Activated CD8-positive, alpha-beta T cell treated with anti-CD3 and anti-CD28 coated beads for 36 hours (primary cell): ENCODE measurements at regions not wholly inside any gene's neighbourhood (a gene's known extent, or its start where the extent isn't known, plus 50 kb on each side); places are given as distances from the start of the nearest gene placed in this dataset.
"Not testable (repeated sequence)": the region's sequence is repeated elsewhere in the genome, so short reads cannot be mapped to it uniquely, and the experiment has no call there.

ENCODE experiments used
- ATAC-seq: fragments of 200-7000 bp; cut with Tn5 transposase; one replicate; pipeline ENCODE4 v1.10.0; 2021; ENCODE audit warnings: mild to moderate bottlenecking, moderate library complexity
- CTCF ChIA-PET: fragments of 350-600 bp; sonication (Branson Sonifier 250); formaldehyde crosslinking; loops from one replicate; lab custom pipeline; 2021; ENCODE audit warnings: antibody characterized with exemption; lab: Charles Lee
- POLR2A ChIA-PET: fragments of 350-600 bp; sonication (Branson Sonifier 250); formaldehyde crosslinking; loops from one replicate; lab custom pipeline; 2021; ENCODE audit warnings: antibody characterized with exemption; lab: Charles Lee
- DNase-seq: peaks from one replicate; pipeline ENCODE4 v3.0.0-alpha.2; 2020
- H3K27ac Mint-ChIP-seq: one replicate; pipeline ENCODE4 v1.8.0; 2021; ENCODE audit warnings: mild to moderate bottlenecking, mixed read lengths
- H3K27me3 Mint-ChIP-seq: one replicate; pipeline ENCODE4 v1.8.0; 2021; ENCODE audit warnings: mixed read lengths
- H3K36me3 Mint-ChIP-seq: one replicate; pipeline ENCODE4 v1.8.0; 2021; ENCODE audit warnings: low read depth, mixed read lengths
- H3K4me1 Mint-ChIP-seq: one replicate; pipeline ENCODE4 v1.8.0; 2021; ENCODE audit warnings: low read depth, mixed read lengths
- H3K4me3 Mint-ChIP-seq: one replicate; pipeline ENCODE4 v1.8.0; 2021; ENCODE audit warnings: mild to moderate bottlenecking, moderate library complexity, mixed read lengths
- H3K9me3 Mint-ChIP-seq: one replicate; pipeline ENCODE4 v1.8.0; 2021; ENCODE audit warnings: mixed read lengths
- intact Hi-C: fragments of 100-400 bp; cut with micrococcal nuclease; formaldehyde crosslinking; loops from one replicate; pipeline ENCODE4 v1.10.0; 2022
- TF ChIP-seq, protein P1 (sequence below): fragments of 200-600 bp; IDR thresholded peaks from one replicate; pipeline ENCODE4 v1.8.0; 2022; ENCODE audit warnings: antibody characterized with exemption, mild to moderate bottlenecking

DNA sequence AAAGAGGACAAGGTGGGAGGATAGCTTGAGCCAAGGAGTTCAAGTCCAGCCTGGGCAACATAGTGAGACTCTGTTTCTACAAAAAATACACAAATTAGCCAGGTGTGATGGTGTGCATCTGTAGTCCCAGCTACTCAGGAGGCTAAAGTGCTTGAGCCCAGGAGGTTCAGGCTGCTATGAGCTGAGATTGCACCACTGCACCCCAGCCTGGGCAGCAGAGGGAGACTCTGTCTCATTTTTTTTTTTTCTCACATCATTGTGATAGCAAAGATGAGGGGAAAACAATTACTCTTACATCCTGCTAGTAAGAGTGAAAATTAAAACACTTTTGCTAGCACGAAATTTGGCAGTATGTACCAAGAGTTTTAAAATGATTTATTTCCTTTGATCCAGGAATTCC lies 463.7 kb downstream of the TMEM135 start:
- Mint-ChIP-seq H3K9me3 (peaks cover 3% of the 10 kb centered on the region), H3K4me3 (no peak overlapping the region), H3K27me3 (no peaks in the 10 kb centered on the region), H3K27ac (no peak overlapping the region), H3K4me1 (no peaks in the 10 kb centered on the region), H3K36me3 (no peaks in the 10 kb centered on the region)
- CTCF ChIA-PET = no interaction called here
- ATAC-seq = no peak
- intact Hi-C loops = no loop called here
- POLR2A ChIA-PET = no interaction called here
- DNase-seq = no peak
- TF ChIP-seq, protein P1, sequence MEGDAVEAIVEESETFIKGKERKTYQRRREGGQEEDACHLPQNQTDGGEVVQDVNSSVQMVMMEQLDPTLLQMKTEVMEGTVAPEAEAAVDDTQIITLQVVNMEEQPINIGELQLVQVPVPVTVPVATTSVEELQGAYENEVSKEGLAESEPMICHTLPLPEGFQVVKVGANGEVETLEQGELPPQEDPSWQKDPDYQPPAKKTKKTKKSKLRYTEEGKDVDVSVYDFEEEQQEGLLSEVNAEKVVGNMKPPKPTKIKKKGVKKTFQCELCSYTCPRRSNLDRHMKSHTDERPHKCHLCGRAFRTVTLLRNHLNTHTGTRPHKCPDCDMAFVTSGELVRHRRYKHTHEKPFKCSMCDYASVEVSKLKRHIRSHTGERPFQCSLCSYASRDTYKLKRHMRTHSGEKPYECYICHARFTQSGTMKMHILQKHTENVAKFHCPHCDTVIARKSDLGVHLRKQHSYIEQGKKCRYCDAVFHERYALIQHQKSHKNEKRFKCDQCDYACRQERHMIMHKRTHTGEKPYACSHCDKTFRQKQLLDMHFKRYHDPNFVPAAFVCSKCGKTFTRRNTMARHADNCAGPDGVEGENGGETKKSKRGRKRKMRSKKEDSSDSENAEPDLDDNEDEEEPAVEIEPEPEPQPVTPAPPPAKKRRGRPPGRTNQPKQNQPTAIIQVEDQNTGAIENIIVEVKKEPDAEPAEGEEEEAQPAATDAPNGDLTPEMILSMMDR = no peak

DNA sequence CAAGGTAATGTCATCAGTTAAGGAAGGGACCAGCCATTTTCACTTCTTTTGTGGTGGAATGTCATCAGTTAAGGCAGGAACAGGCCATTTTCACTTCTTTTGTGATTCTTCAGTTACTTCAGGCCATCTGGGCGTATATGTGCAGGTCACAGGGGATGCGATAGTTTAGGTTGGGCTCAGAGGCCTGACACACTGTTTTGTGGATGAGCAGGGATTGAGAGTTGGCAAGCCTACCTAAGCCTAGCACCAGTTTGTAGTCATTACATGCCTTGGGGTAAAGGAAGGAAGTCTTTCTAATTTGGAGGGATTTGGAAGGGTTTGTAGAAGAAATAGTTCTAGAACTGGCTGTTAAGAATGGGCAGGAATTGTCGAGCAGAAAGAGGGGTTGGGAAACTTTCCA lies 457.2 kb downstream of the TMEM135 start:
- ATAC-seq, H3K36me3 Mint-ChIP-seq, intact Hi-C loops, DNase-seq, H3K27ac Mint-ChIP-seq, H3K27me3 Mint-ChIP-seq, H3K4me1 Mint-ChIP-seq, CTCF ChIA-PET, POLR2A ChIA-PET, H3K4me3 Mint-ChIP-seq, H3K9me3 Mint-ChIP-seq: not testable (repeated sequence)

DNA sequence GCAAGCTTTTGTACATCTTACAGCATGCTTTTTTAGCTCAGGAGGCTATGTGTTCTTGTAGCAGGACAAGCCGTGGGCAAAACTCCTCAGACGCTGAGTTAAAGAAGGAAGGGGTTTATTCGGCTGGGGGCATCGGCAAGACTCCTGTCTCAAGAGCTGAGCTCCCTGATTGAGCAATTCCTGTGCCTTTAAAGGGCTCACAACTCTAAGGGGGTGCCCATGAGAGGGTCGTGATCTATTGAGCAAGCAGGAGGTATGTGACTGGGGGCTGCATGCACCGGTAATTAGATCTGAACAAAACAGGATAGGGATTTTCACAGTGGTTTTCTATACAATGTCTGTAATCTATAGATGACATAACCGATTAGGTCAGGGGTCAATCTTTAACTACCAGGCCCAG lies 456.3 kb downstream of the TMEM135 start:
- CTCF ChIA-PET, intact Hi-C loops, DNase-seq, H3K27me3 Mint-ChIP-seq, ATAC-seq, H3K4me3 Mint-ChIP-seq, H3K27ac Mint-ChIP-seq, POLR2A ChIA-PET, H3K36me3 Mint-ChIP-seq, H3K4me1 Mint-ChIP-seq, H3K9me3 Mint-ChIP-seq: not testable (repeated sequence)

DNA sequence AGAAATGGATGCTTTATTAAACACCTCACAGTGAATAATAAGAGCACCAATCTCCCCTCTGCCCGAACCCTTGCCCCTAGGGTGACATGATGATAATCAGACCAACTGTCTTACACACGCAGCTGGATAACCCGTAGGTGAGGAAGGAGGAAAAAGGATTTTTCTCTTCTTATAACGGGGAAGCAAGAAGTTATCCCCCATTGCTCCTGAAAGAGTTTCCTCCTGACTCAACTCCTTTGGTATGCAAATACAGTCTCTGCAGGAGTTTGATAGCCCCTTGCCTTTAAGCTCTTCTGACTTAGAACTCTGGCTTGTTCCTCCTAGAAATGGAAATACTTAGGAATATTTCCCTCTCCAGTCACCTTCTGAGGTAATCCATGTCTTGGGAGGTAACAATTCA lies 455.8 kb downstream of the TMEM135 start:
- no peak overlapping the region for H3K4me3 Mint-ChIP-seq
- TF ChIP-seq, protein P1 = no peak
- DNase-seq = no peak
- intact Hi-C loops = no loop called here
- no peaks in the 10 kb centered on the region for H3K9me3 Mint-ChIP-seq
- CTCF ChIA-PET = no interaction called here
- no peaks in the 10 kb centered on the region for H3K36me3 Mint-ChIP-seq
- H3K4me1 Mint-ChIP-seq = no peaks in the 10 kb centered on the region
- no peaks in the 10 kb centered on the region for H3K27me3 Mint-ChIP-seq
- no peak for ATAC-seq
- no peak overlapping the region for H3K27ac Mint-ChIP-seq
- POLR2A ChIA-PET = no interaction called here

DNA sequence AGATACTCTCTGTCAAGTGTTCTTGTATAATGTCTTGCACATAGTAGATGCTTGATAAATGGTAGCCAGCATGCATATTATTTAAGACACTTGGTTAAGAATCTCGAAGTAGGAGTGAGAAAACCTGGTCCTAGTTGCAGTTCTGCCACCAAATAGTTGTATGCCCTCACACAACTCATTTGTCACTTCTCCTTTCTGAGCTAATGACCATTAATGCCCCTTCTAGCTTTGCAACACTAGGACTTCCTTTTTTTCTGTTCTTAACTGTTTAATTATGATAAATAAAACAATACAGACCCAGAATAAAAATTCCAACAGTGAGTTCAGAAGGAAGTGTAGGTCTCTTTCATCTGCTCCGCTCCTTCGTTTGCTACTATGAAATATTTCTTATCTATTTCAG lies 453.6 kb downstream of the TMEM135 start:
- no peaks in the 10 kb centered on the region for H3K36me3 Mint-ChIP-seq
- DNase-seq (no peak), ATAC-seq (no peak)
- POLR2A ChIA-PET = no interaction called here
- intact Hi-C loops = no loop called here
- TF ChIP-seq, protein P1 = no peak
- H3K9me3 Mint-ChIP-seq = no peaks in the 10 kb centered on the region
- no peaks in the 10 kb centered on the region for H3K27me3 Mint-ChIP-seq
- H3K27ac Mint-ChIP-seq = no peak overlapping the region
- H3K4me1 Mint-ChIP-seq = no peaks in the 10 kb centered on the region
- CTCF ChIA-PET = no interaction called here
- H3K4me3 Mint-ChIP-seq = no peak overlapping the region

DNA sequence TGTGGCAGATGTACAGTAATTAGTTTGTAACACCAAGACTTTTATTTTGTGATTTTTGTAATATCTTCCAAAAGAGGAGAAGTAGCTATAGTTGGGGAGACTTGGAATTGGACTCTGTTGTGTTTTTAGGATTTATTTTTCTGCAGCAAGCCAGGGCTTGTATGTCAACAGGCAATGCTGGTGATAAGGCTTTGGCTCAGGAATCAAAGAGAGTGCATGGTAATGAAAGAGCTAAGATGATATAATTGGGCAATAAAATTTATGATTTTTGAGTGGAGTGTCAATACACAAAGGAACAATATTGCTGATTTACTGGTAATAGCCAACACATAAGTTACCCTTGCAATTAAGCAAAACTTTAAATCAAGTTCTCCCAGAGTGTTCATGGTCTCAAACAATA lies 452.9 kb downstream of the TMEM135 start:
- no peak for ATAC-seq
- CTCF ChIA-PET = no interaction called here
- no peaks in the 10 kb centered on the region for H3K36me3 Mint-ChIP-seq

More for the DNA sequence above, 452.9 kb downstream of the TMEM135 start:
- no peak overlapping the region for H3K27ac Mint-ChIP-seq
- POLR2A ChIA-PET = no interaction called here
- intact Hi-C loops = no loop called here
- H3K9me3 Mint-ChIP-seq = no peaks in the 10 kb centered on the region
- DNase-seq = no peak
- TF ChIP-seq, protein P1 = no peak
- H3K4me3 Mint-ChIP-seq = no peak overlapping the region
- H3K27me3 Mint-ChIP-seq = no peaks in the 10 kb centered on the region
- no peaks in the 10 kb centered on the region for H3K4me1 Mint-ChIP-seq
